ENCODE measurements at regions not wholly inside any gene's neighbourhood (a gene's known extent, or its start where the extent isn't known, plus 50 kb on each side); places are given as distances from the start of the nearest gene placed in this dataset.
"Not testable (repeated sequence)": the region's sequence is repeated elsewhere in the genome, so short reads cannot be mapped to it uniquely, and the experiment has no call there.

- DNase-seq (ENCODE audit: low read depth): no peak
These were observed 425.0 kb upstream of the GRM7 start for GRCh38 chr3:6435951-6436350.

- no peak for DNase-seq (ENCODE audit: low read depth)
These were observed 423.3 kb upstream of the GRM7 start for GRCh38 chr3:6437631-6438030.

GRCh38 chr3:6438031-6438430 is 422.9 kb upstream of the GRM7 start:
- no peak for DNase-seq (ENCODE audit: low read depth)

- no peak for DNase-seq (ENCODE audit: low read depth)
These were observed 421.7 kb upstream of the GRM7 start for GRCh38 chr3:6439226-6439625.

GRCh38 chr3:6439824-6440223 is 421.1 kb upstream of the GRM7 start:
- DNase-seq (ENCODE audit: low read depth): no peak

- DNase-seq (ENCODE audit: low read depth): no peak
These were observed 415.8 kb upstream of the GRM7 start for GRCh38 chr3:6444888-6445658.

- DNase-seq (ENCODE audit: low read depth): no peak
These were observed 413.6 kb upstream of the GRM7 start for GRCh38 chr3:6447166-6447801.

- no peak for DNase-seq (ENCODE audit: low read depth)
These were observed 412.9 kb upstream of the GRM7 start for GRCh38 chr3:6448011-6448410.

GRCh38 chr3:6449099-6449498 is 411.8 kb upstream of the GRM7 start:
- DNase-seq (ENCODE audit: low read depth): no peak

- DNase-seq (ENCODE audit: low read depth): no peak
These were observed 407.9 kb upstream of the GRM7 start for GRCh38 chr3:6452974-6453373.

- DNase-seq (ENCODE audit: low read depth): no peak
These were observed 405.9 kb upstream of the GRM7 start for GRCh38 chr3:6455031-6455430.

- no peak for DNase-seq (ENCODE audit: low read depth)
These were observed 393.7 kb upstream of the GRM7 start for GRCh38 chr3:6467186-6467585.

- DNase-seq (ENCODE audit: low read depth): no peak
These were observed 392.3 kb upstream of the GRM7 start for GRCh38 chr3:6468589-6468988.

GRCh38 chr3:6471744-6472143 is 389.2 kb upstream of the GRM7 start:
- no peak for DNase-seq (ENCODE audit: low read depth)

GRCh38 chr3:6490487-6491327 is 370.2 kb upstream of the GRM7 start:
- not testable (repeated sequence) for DNase-seq (ENCODE audit: low read depth)

GRCh38 chr3:6491768-6492167 is 369.1 kb upstream of the GRM7 start:
- no peak for DNase-seq (ENCODE audit: low read depth)

GRCh38 chr3:6492306-6492705 is 368.6 kb upstream of the GRM7 start:
- DNase-seq (ENCODE audit: low read depth): no peak

GRCh38 chr3:6498944-6499343 is 362.0 kb upstream of the GRM7 start:
- DNase-seq (ENCODE audit: low read depth): not testable (repeated sequence)

- DNase-seq (ENCODE audit: low read depth): no peak
These were observed 356.6 kb upstream of the GRM7 start for GRCh38 chr3:6504347-6504746.

- DNase-seq (ENCODE audit: low read depth): no peak
These were observed 356.1 kb upstream of the GRM7 start for GRCh38 chr3:6504834-6505233.

GRCh38 chr3:6508410-6508759 is 352.5 kb upstream of the GRM7 start:
- DNase-seq (ENCODE audit: low read depth): no peak

- no peak for DNase-seq (ENCODE audit: low read depth)
These were observed 351.3 kb upstream of the GRM7 start for GRCh38 chr3:6509576-6509975.

- no peak for DNase-seq (ENCODE audit: low read depth)
These were observed 350.2 kb upstream of the GRM7 start for GRCh38 chr3:6510713-6511112.

Data from stimulated activated CD8-positive, alpha-beta memory T cell treated with anti-CD3 and anti-CD28 coated beads, Interleukin-12 subunit alpha, Interleukin-12 subunit beta, amount 100 ng/mL, for 4 hours (primary cell).